HG03280 (cell line): ENCODE measurements at regions not wholly inside any gene's neighbourhood (a gene's known extent, or its start where the extent isn't known, plus 50 kb on each side); places are given as distances from the start of the nearest gene placed in this dataset.

ENCODE experiments used
- ATAC-seq: cut with Tn5 transposase; IDR thresholded peaks from one replicate; pipeline ENCODE4 v1.9.1; 2021; ENCODE audit warnings: mild to moderate bottlenecking, moderate library complexity; ENCODE audit not compliant: unreplicated experiment

DNA sequence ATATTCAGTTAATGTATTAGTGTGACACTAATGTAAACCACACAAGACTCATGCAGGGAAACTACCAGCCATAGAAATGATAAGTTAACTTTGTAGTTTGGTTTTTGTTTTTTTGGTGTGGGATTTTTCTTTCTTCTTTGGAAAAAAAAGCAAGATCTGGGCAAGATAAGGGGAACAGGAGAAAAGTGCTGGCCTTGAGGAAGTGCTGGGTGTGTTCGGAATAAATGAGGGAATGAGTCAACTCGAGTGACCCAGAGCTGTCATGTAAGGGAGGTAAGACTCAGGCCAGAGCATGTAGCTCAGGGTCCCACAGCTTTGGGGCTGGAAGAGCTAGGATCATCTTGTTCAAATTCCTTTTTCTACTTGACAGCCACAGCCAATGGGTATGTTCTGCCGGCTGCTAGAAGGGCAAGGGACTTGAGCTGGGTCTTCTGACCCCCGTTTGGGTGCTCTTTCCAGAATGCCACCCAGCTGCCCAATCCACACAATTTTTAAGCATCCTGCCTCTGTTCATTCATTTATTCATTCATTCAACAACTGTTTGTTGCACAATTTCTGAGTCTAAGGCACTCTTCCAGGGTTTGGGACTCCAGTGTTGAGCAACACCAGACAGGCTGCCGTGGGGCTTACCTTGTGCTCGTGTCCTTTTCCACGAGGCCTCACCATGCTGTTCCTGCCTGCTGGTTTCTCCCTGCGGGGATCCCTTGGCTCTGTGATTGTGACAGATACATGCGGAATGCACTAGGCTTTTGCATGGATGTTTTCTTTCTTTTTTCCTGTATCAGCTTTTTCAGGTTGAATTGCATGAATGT, 54.5 kb downstream of the CLDN34 start:
- ATAC-seq, result no peak

DNA sequence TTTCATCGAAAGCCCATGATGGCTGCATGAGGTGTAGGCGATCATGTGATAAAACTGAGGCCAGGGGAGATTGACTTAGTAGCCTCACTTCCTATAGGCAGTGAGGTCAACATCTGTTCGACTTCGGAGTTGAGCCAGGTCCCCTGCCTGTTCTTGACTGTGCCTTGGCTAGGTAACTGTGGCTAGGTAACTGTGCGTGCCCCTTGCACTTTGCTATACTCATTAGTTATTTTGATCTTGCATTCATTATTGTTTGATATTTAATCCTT, 55.0 kb downstream of the CLDN34 start:
- no peak for ATAC-seq

DNA sequence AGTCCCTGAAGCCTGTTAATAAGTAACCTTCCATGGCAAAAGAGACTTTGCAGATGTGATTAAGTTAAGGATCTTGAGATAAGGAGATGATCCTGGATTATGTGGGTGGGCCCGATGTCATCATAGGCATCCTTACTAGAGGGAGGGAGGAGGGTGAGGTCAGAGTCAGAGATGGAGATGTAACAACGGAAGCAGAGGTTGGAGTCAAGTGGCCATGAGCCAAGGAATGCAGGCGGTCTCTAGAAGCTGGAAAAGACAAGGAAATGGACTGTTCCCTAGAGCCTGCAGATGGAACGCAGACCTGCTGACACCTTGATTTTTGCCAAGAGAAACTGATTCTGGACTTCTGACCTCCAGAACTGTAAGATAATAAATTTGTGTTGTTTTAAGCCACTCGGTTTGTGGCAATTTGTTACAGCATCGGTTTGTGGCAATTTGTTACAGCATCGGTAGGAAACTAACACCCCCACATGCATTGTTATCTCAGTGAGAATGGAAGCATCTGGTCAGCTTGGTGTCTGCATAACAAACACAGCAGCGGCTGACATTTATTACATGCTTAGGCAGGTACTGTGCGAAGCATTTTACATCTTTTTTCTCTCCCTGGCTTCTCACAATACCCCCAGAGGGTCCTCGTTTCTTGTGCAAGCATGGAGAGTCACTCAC, 55.6 kb downstream of the CLDN34 start:
- no peak for ATAC-seq

DNA sequence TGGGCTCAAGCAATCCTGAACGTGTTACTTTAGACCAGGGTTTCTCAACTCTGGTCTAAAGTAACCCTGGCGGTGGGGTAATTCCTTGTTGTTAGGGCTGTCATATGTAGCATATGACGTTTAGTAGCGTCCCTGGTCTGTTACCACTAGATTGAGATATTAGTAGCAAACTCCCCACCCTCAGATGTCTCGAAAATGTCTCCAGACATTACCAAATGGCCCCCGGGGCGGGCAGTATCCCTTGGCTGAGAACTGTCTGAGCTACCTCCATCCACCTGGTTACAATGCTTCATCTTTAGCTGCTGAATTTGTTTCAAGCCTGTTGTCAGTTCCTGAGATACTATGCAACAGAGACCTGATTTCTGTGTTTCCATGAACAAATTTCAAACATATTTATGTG, 56.7 kb downstream of the CLDN34 start:
- ATAC-seq, result no peak

DNA sequence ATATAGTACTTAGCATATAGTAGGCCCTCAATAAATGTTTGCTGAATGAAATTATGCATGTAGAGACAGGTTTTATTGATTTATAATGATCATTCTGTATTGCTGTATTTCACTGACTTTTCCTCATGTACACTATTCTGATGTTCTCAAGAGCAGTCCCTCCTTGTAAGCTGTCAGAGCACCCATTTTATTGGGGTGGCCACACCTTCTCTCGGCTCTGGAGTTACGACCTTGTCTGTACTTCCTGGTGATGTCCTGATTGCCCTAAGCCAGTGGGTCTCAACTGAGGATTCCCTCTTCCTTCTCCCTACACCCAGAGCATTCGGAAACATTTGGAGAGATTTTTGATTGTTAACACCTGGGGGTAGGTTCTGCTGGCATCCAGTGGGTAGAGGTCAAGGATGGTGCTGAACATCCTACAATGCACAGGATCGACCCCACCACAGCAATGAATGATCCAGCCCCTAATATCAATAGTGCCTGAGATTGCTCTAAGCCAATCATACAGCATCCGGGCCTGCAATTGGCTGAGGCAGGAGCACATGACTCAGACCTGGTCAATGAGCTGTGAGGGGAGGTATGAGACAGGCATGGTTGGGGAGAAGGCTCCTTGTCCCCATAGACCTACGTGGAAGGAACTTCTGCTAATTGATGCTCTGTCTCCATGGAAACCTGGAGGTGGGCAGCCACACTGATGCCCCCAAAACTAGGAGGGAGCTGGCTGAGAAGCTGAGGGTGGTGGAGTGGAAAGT, 58.8 kb downstream of the CLDN34 start:
- ATAC-seq, result no peak

DNA sequence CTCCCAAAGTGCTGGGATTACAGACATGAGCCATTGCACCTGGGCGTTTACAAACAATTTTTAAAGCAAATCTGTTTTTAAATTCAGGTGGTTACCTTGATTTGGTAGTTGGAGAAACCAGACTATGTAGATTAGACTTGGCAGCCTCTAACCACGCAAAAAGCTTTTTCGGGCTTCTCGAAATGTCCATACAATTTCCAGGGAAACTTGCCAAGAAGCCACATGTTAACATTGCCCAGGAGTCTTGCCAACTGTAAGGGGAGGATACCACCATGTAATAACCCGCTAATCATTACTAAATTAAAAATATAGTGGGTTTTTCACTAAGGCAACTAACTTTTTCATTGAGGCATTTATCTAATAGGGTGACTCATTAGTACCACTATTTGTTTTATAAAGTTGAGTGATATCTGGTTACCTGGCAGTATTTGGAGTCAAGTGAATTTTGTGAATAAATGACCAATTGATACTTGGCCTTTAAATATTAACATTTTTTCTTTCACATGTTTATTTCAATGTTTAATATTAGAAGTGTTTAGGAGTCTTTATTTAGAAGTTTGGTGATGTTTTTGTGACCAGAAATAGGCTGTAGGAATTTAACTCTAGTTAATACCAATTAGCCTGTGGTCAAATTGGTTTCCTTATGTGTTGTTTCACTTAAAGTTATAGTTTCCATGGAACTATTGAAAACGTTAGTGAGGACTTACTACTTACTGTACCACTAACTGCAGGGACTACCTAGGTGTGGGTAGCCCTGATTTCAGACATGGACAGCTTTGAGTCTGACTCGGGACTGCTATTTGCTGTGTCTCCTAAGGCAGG, 61.3 kb downstream of the CLDN34 start:
- no peak for ATAC-seq

DNA sequence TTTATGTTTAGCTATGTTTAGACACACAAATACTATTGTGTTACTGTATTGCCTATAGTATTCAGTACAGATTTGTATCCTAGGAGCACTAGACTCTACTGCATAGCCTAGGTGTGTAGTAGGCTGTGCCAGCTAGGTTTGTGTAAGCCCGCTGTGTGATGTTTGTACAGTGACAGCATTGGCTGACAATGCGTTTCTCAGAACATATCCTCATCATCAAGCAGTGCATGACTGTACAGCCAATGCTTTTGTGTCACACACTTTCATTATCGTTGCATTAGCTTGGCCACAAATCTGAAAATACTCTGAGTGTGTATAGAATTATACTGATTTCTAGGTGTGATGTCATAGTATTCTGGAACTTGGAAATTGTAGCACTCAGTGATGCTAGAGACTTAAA, 63.4 kb downstream of the CLDN34 start:
- ATAC-seq, result no peak

DNA sequence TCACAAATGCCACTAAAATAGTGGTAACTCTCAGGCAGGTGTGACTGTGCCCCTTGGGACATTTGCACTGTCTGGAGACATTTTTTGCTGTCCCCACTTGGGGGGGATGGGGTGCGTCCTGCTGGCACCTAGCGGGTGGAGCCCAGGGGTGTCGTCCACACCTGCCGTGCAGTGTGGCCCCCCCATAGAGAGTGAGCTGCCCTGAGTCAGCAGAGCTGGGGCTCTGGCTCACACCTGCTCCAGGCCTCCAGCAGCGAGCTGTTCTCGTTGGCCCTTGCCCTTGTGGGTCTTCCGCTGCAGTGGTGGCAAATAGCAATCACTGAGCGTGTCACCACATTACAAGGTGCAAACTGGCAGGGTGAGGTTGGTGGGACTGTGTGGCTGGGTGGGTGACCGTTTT, 64.6 kb downstream of the CLDN34 start:
- ATAC-seq, result no peak

DNA sequence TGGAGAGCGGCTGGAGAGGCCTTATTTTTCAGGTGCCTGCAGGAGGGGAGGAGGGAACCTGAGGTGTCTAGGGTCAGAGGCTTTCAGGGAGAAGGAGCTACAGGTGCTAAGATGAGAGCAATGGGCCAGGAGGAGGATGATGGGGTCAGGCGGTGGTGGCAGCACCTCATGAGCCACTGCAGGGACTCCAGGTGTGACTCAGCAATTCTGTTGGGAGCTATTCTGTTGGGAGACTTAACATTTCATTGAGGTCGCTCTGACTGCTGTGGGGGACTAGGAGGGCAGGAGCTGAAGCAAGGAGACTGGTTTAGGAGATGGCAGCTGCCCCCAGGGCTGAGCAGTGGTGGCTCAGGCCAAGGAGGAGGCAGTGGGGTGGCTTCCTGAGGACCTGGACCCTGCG, 65.0 kb downstream of the CLDN34 start:
- no peak for ATAC-seq

DNA sequence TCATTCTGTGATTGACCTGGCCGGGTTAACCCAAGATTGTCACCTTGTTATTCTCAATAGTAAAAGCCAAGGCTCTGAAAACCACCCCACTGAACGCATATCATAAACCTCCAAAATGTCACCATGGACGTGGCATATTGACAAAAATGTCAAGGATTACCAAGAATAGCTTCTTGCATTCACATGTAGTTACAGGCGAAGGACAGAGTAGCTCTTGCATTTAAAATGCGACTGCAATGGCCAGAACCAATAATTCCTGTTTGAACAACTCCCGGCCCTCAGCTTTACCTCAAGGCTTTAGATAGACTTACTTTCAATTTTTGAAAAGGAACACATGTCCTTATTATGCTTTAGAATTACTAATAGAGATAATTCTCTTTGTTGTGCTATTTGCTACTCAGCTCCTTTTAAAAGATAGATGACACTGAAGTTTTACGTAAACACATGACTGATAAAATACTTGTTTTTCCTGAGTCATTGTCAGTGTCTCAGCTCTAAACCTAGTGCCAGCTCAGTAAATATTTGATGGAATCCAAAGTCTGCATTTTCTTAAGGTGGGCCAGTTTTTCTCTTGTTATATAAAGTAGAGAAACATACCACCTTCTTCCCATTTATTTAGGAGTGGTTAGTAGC, 66.3 kb downstream of the CLDN34 start:
- ATAC-seq, result no peak

DNA sequence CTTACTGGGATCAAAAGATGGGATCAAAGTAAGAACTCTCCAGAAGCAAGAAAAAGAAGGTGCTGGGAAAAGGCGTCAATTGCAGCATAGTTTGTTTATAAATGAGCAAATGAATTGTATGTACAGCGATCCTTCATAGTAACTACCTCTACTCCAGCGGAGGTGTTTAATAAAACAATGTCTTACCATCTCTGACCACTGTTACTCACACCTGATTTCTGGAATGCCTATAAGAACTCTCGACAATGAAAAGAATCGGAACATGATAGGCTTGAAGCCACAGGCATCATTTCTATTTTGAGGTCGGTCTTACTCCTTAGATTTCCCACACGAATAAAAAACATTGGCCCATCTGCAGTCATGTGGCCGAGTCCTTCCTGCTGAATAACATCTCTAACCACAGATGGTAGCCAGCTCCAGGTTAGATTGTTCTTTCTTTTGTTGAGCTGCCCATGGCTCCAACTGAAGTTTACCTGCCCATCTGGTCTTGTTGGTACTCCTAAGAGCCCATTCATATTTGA, 67.6 kb downstream of the CLDN34 start:
- ATAC-seq, result no peak

DNA sequence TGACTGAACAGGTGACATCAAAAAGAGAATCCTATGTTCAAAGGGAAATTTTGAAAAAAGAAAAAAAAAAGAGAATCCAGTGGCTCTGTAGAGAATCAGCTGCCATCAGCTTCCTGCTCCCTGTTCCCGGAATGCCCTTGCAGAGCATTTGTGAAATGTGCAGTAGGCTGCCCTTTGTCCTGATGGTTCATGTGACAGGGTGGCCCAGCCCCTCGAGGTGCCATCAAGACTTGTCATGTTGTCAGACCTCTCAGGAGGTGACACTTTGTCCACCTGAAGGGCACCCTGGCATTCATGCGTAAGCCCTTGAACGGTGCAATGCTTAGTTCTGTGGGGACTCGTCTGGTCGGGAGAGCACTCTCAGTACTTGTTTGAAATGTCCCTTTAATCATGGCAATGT, 71.4 kb downstream of the CLDN34 start:
- ATAC-seq, result no peak

DNA sequence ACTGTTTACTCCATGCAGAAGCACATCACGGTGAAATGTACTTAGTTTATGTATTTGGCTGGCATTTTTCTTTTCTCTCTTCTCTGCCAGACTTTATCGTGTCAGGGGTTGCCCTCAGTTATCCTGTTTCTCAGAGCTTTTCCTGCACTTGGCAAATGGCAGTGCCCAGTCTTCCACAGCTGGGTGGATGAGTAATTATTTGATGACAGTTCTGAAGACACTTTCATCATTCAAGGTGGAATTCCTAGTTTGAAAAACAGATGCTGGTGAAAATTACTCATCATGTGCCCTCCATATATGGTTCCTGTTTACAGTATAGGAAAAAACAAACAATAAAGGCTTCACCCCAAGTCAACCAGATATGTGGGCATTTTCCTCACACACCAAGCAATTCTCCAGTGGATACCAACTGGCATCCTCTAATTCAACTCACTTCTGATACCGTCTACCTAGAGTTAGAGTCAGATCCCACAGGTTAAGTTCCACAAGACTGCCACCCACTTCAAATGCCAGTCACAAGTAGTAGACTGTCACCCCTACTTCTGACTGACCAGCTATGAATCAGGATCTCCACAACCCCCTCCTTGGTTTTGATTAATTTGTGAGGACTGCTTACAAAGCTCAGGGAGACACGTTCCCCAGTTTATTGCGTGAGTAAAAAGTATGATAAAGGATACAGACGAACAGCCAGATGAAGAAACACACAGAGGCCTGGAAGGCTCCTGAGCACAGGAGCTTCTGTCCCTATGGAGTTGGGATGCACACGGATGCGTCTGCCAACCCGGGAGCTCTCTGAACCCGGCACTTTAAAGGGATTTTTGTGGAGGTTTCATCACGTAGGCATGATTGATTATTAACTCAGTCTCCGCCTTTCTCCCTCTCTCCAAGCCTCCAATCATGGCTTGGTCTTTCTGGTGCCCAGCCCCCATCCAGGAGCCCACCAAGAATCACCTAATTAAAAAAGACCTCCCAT, 72.9 kb downstream of the CLDN34 start:
- no peak for ATAC-seq

DNA sequence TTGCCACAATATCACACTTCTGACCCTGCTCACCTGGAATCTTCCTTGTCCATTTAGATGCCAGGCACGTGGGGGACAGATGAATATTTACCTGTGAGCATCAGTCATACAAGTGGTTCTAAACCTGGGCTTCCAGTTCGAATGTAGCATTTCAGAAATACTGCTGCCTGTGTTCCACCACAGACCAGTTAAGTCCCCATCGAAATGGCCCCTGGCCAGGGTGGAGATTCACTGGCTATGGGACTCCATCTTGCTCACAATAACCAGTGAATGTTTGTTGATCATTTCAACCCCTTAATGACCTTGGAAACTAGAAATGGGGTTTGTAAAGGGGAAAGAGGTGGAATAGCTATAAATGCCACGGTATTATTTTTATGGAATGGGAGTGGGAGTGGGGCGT, 73.8 kb downstream of the CLDN34 start:
- no peak for ATAC-seq

DNA sequence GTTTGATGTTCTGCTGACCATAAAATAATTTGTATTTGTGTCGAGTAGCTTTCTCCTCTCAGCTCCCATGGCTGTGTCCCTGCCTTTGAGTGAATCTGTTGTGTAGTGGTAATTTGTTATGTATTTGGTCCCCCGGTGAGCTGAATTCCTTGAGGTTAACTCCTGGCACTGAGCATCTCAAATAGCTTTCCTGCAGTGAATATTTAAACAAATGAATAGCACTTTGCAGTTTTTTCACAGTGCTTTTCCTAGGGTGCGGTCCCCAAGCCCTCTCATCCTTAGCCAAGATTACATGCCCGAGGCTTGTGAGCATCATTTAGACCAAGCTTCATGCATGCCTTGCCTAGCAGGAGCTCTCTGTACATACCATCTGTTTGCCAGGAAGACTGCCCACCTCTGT, 74.2 kb downstream of the CLDN34 start:
- no peak for ATAC-seq

DNA sequence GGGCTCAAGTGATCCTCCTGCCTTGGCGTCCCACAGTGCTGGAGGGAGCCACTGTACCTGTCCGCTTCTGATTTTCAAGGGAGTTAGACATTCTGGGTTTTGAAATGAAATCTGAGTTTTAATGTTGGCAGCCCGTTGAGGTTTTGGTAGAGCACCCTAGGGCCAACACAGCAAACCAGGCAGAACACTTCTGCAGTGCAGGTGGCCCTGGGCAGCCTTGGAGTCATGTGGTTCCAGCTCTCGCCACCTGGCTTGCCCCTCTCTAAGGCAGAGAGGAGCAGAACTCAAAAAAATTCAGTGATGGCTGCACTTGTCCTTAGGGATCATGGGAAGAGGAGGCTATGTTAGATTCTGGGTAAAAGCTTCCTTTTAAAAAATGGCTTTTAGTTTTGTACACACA, 74.9 kb downstream of the CLDN34 start:
- ATAC-seq, result no peak

DNA sequence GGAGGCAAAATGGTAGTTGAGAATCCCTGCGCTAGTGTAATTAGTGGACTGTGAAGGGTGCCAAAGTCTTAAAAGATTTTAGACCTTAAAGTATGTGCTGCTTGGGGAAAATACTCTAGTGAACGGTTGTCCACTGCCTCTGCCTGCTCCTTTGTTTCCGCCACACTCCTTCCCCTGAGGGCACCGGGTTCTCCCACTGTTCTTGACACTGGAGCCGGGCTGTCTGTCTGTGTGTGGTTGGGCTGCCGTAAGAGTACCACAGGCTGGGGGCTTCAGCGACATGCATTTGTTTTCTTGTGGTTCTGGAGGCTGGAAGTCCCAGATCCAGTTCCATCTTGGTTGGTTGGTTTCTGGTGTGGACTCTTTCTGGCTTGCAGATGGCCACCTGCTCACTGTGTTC, 76.2 kb downstream of the CLDN34 start:
- no peak for ATAC-seq

DNA sequence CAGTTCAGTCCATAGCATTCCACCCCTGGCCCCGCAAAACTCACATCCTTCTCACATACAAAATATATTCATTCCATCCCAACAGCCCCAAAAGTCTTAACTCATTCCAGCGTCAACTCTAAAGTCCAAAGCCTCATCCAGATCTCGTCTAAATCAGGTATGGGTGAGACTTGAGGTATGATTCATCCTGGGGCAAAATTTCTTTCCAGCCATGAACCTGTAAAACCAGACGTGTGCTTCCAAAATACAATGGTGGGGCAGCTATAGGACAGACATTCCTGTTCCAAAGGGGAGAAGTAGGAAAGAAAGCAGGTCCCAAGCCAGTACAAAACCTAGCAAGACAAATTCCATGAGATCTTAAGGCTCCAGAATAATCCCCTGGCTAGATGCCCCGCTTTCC, 76.9 kb downstream of the CLDN34 start:
- ATAC-seq, result no peak

DNA sequence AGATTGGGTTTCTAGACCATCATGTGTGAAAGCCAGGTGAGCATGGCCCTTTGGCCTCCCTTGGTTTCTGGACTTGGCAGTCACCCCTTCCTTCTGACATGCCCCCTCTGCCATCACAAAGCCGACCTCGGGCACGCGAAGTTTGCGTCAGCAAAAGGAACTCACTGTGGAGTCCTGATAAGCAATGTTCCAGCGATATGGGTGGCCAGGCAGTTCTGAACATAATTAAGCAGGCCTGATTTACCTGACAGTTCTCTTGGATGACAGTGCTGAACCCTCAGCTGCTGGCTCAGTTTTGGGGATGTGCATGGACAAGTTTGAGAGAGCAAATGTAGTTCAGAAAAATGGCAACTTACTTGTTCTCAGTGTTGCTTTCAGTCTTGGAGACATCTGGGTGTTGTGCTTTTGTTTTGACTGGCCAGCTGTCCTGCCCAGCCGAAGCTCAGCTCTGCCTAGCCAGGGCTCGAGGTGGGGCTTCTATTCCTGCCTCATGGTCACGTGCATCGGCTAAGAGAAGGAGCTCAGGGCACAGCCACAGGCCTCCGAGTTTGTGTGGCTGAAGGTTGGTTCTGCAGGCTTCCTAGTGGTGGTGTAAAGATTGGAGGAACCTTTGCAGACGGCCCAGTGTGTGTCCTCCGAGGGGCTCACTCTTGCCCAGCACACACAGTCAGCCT, 78.3 kb downstream of the CLDN34 start:
- ATAC-seq, result no peak
